Esophagus squamous epithelium (tissue), 5 donors: ENCODE measurements at regions not wholly inside any gene's neighbourhood (a gene's known extent, or its start where the extent isn't known, plus 50 kb on each side); places are given as distances from the start of the nearest gene placed in this dataset.

Source experiments
- DNase-seq: peaks from one replicate; lab custom pipeline; 2025; lab: John Stamatoyannopoulos, UW
- H3K27ac ChIP-seq, 4 donors: fragments of 200-600 bp; sonication (generic); one replicate each; pipeline ENCODE4 v1.5.1; 2016 to 2019; ENCODE audit warnings: mild to moderate bottlenecking in 1 of 4
- H3K27me3 ChIP-seq, 4 donors: fragments of 200-600 bp; sonication (generic); 1 replicate in 3 of 4; 2 replicates in 1 of 4; pipeline versions ENCODE4 v1.5.1 to v1.6.0; 2017 to 2021; ENCODE audit warnings: antibody characterized with exemption in 1 of 4
- H3K36me3 ChIP-seq, 3 donors: fragments of 200-600 bp; sonication (generic); one replicate each; pipeline ENCODE4 v1.5.1; 2016 to 2019
- H3K4me1 ChIP-seq, 3 donors: fragments of 200-600 bp; sonication (generic); one replicate each; pipeline ENCODE4 v1.5.1; 2017 to 2019
- H3K4me3 ChIP-seq, 4 donors: fragments of 200-600 bp; sonication (generic); 1 replicate in 3 of 4; 2 replicates in 1 of 4; pipeline ENCODE4 v1.5.1; 2016 to 2019; ENCODE audit warnings: mild to moderate bottlenecking in 2 of 4, moderate library complexity in 1 of 4
- H3K9me3 ChIP-seq, 3 donors: fragments of 200-600 bp; sonication (generic); one replicate each; pipeline ENCODE4 v1.5.1; 2016 to 2019
- CTCF ChIP-seq, 6 experiments: fragments of 450-650 bp in 4 of 6; fragments of 200-600 bp in 2 of 6; sonication (generic) in 2 of 6; IDR thresholded peaks; one replicate each; pipeline ENCODE4 v1.5.1; 2016 to 2019; ENCODE audit warnings: antibody characterized with exemption in 6 of 6, mild to moderate bottlenecking in 4 of 6, moderate library complexity in 4 of 6
- POLR2A ChIP-seq, 4 donors: fragments of 450-650 bp; IDR thresholded peaks; one replicate each; pipeline ENCODE4 v1.6.1; 2017; ENCODE audit warnings: antibody characterized with exemption in 4 of 4, mild to moderate bottlenecking in 4 of 4, moderate library complexity in 3 of 4
- WGBS, 2 donors: methylation state at CpG; one replicate each; pipeline ENCODE4 v1.1.5; 2018; 5-methylcytosine and 5-hydroxymethylcytosine counted together
- intact Hi-C: fragments of 100-400 bp; cut with DNase I; formaldehyde crosslinking; loops from one replicate; pipeline ENCODE4 v1.15.0; 2022
- donor health status: DM: yes; HTN: yes; CAD: no.

GRCh38 chr3:56919797-56920195 lies 118.0 kb upstream of the ARHGEF3 start:
- intact Hi-C loops: no loop called here
- TF ChIP-seq POLR2A (IDR thresholded peaks at IDR 0.05): no peak
- TF ChIP-seq CTCF (IDR thresholded peaks at IDR 0.05): no peak
- Histone ChIP-seq H3K36me3 (no peaks in the 10 kb centered on the region), H3K27ac (no peak overlapping the region), H3K9me3 (no peaks in the 10 kb centered on the region), H3K4me1 (peaks cover 19 to 56% (median 19%) of the 10 kb centered on the region in 3 donors), H3K4me3 (no peak overlapping the region), H3K27me3 (no peaks in the 10 kb centered on the region)
- no peak for DNase-seq
- 83 to 85% methylated on average over 4 of the region's 4 CpGs for WGBS, 2 donors

GRCh38 chr3:56919137-56919796 lies 117.5 kb upstream of the ARHGEF3 start:
- intact Hi-C loops: no loop called here
- TF ChIP-seq POLR2A (IDR thresholded peaks at IDR 0.05) (no peak), CTCF (IDR thresholded peaks at IDR 0.05) (no peak)
- WGBS, 2 donors: 72 to 80% methylated on average over 5 of the region's 5 CpGs
- Histone ChIP-seq H3K27me3 (no peaks in the 10 kb centered on the region), H3K27ac (no peak overlapping the region), H3K36me3 (no peaks in the 10 kb centered on the region), H3K4me1 (peaks cover 16 to 50% (median 18%) of the 10 kb centered on the region in 3 donors), H3K4me3 (no peak overlapping the region), H3K9me3 (no peaks in the 10 kb centered on the region)
- DNase-seq: no peak

- no peak for DNase-seq
- no peaks in the 10 kb centered on the region for H3K27me3 ChIP-seq
- H3K27ac ChIP-seq: peak overlapping the region in 3 of 4 donors; percentile 14 to 74 (median 41)
- H3K9me3 ChIP-seq: no peaks in the 10 kb centered on the region
- WGBS, 2 donors: 62 to 73% methylated on average over 5 to 7 of the region's 7 CpGs
- H3K4me1 ChIP-seq: peaks cover 5 to 39% (median 7%) of the 10 kb centered on the region in 3 donors
- H3K4me3 ChIP-seq: no peak overlapping the region
- H3K36me3 ChIP-seq: no peaks in the 10 kb centered on the region
- intact Hi-C loops: no loop called here
- TF ChIP-seq POLR2A (IDR thresholded peaks at IDR 0.05): no peak
- TF ChIP-seq CTCF (IDR thresholded peaks at IDR 0.05): no peak
Observed at GRCh38 chr3:56918111-56918568, 116.4 kb upstream of the ARHGEF3 start.

GRCh38 chr3:56917361-56918110 lies 115.8 kb upstream of the ARHGEF3 start:
- Histone ChIP-seq H3K27me3 (no peaks in the 10 kb centered on the region), H3K36me3 (no peaks in the 10 kb centered on the region), H3K4me3 (no peak overlapping the region), H3K27ac (peak overlapping the region in 3 of 4 donors; percentile 14 to 74 (median 41)), H3K9me3 (no peaks in the 10 kb centered on the region), H3K4me1 (peaks cover 3 to 33% (median 5%) of the 10 kb centered on the region in 3 donors)
- WGBS, 2 donors: 60 to 68% methylated on average over 5 to 6 of the region's 7 CpGs
- TF ChIP-seq POLR2A (IDR thresholded peaks at IDR 0.05) (no peak), CTCF (IDR thresholded peaks at IDR 0.05) (no peak)
- intact Hi-C loops: no loop called here
- DNase-seq: no peak
